ENCODE measurements at regions not wholly inside any gene's neighbourhood (a gene's known extent, or its start where the extent isn't known, plus 50 kb on each side); places are given as distances from the start of the nearest gene placed in this dataset.

DNA sequence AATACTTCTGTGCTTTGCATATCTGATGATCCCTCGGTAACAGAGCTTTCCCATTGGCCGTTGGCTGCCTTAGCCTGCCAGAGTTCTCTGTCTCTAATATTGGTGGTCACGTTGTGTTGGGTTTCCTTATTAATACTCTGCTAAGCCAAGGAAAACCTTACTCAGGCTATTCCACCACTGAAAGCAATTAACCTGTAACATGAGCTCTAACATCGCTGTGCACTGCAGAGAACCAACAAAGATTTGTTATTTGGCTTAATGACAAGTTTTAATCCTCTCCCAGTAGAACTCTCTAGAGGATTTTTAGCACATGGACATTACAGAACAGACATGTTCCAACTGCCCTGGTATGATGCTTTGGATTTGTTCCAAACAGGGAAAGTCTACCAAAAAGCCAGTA is 825.9 kb upstream of the POU3F3 start:
- TF ChIP-seq, protein P1, sequence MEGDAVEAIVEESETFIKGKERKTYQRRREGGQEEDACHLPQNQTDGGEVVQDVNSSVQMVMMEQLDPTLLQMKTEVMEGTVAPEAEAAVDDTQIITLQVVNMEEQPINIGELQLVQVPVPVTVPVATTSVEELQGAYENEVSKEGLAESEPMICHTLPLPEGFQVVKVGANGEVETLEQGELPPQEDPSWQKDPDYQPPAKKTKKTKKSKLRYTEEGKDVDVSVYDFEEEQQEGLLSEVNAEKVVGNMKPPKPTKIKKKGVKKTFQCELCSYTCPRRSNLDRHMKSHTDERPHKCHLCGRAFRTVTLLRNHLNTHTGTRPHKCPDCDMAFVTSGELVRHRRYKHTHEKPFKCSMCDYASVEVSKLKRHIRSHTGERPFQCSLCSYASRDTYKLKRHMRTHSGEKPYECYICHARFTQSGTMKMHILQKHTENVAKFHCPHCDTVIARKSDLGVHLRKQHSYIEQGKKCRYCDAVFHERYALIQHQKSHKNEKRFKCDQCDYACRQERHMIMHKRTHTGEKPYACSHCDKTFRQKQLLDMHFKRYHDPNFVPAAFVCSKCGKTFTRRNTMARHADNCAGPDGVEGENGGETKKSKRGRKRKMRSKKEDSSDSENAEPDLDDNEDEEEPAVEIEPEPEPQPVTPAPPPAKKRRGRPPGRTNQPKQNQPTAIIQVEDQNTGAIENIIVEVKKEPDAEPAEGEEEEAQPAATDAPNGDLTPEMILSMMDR (IDR thresholded peaks at IDR 0.05) = no peak
- no peak for TF ChIP-seq POLR2A (IDR thresholded peaks at IDR 0.05)

Data from Peyer's patch (tissue), 4 donors.